ENCODE measurements at regions not wholly inside any gene's neighbourhood (a gene's known extent, or its start where the extent isn't known, plus 50 kb on each side); places are given as distances from the start of the nearest gene placed in this dataset.

DNA sequence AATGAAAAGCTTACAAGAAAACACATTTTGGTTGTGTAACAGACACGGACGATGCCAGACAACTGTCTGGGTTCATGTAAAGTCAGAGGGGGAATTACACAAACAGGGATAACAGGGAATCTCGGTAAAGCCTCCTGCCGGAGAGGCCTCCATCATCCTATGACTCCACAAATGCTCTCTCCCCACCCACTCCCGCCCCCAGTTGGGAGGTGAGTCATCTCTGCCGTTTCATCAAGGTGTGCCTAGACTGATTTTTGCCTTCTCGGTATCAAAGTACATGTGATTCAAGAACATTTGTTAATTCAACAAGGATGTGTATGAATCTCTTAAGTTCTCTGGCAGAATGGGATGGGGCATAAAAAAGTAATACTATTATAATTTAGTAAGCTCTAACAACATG, 304.9 kb upstream of the PRDM1 start:
- Histone ChIP-seq H3K9ac (ENCODE audit: low read length) (no peak overlapping the region), H3K4me2 (replicated peaks; ENCODE audit: low read depth, low read length, poor library complexity, severe bottlenecking) (no peak overlapping the region), H3K27ac (ENCODE audit: low read length in 2 of 2) (no peak overlapping the region), H4K20me1 (ENCODE audit: control insufficient read depth, insufficient read depth, low read length, poor library complexity, severe bottlenecking) (no peaks in the 10 kb centered on the region), H2AFZ (ENCODE audit: insufficient read depth, low read depth, low read length, poor library complexity, severe bottlenecking) (no peak overlapping the region), H3K27me3 (replicated peaks in 1 of 4; ENCODE audit: control extremely low read depth in 1 of 4, control insufficient read depth in 3 of 4, insufficient read depth in 4 of 4, low read length in 3 of 4) (no peaks in the 10 kb centered on the region), H3K79me2 (ENCODE audit: control insufficient read depth, insufficient read depth, low read length) (no peaks in the 10 kb centered on the region), H3K4me3 (ENCODE audit: control extremely low read depth in 1 of 5, extremely low read depth in 1 of 5, insufficient read depth in 1 of 5, low read depth in 2 of 5, low read length in 4 of 5) (no peak overlapping the region), H3K4me1 (ENCODE audit: control insufficient read depth in 2 of 2, insufficient read depth in 2 of 2, low read length in 2 of 2) (peaks cover 9% of the 10 kb centered on the region in 2 donors), H3K36me3 (replicated peaks in 1 of 2; ENCODE audit: control extremely low read depth in 1 of 2, control insufficient read depth in 1 of 2, extremely low read depth in 1 of 2, insufficient read depth in 2 of 2, low read length in 1 of 2) (no peaks in the 10 kb centered on the region), H3K9me3 (ENCODE audit: control extremely low read depth in 1 of 3, control insufficient read depth in 2 of 3, insufficient read depth in 1 of 3, low read length in 2 of 3) (no peaks in the 10 kb centered on the region)
- no peak for DNase-seq
- peaks cover 12% of the 10 kb centered on the region for H3K4me1 Mint-ChIP-seq
- intact Hi-C loops (cut with micrococcal nuclease) = no loop called here
- no peak overlapping the region for H3K27ac Mint-ChIP-seq
- ChIA-PET POLR2A (no interaction called here), CTCF (interaction anchor here (1.3 kb wide), 1 partner anchor 442 kb away, joined by 3 read pairs; no protein-coding TSS in a partner anchor)
- 100% methylated on average over 2 of the region's 7 CpGs for WGBS (ENCODE audit: insufficient coverage)
- H3K27me3 Mint-ChIP-seq = no peaks in the 10 kb centered on the region
- TF ChIP-seq, protein P1, sequence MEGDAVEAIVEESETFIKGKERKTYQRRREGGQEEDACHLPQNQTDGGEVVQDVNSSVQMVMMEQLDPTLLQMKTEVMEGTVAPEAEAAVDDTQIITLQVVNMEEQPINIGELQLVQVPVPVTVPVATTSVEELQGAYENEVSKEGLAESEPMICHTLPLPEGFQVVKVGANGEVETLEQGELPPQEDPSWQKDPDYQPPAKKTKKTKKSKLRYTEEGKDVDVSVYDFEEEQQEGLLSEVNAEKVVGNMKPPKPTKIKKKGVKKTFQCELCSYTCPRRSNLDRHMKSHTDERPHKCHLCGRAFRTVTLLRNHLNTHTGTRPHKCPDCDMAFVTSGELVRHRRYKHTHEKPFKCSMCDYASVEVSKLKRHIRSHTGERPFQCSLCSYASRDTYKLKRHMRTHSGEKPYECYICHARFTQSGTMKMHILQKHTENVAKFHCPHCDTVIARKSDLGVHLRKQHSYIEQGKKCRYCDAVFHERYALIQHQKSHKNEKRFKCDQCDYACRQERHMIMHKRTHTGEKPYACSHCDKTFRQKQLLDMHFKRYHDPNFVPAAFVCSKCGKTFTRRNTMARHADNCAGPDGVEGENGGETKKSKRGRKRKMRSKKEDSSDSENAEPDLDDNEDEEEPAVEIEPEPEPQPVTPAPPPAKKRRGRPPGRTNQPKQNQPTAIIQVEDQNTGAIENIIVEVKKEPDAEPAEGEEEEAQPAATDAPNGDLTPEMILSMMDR (IDR thresholded peaks at IDR 0.05) = no peak
- TF ChIP-seq EZH2 (IDR thresholded peaks at IDR 0.05; ENCODE audit: borderline replicate concordance, insufficient read depth, low read depth, low read length, poor library complexity, severe bottlenecking) = no peak
- no peaks in the 10 kb centered on the region for H3K9me3 Mint-ChIP-seq (ENCODE audit: insufficient read depth)
- no peak overlapping the region for H3K4me3 Mint-ChIP-seq
- no peak for ATAC-seq (ENCODE audit: low read depth)

DNA sequence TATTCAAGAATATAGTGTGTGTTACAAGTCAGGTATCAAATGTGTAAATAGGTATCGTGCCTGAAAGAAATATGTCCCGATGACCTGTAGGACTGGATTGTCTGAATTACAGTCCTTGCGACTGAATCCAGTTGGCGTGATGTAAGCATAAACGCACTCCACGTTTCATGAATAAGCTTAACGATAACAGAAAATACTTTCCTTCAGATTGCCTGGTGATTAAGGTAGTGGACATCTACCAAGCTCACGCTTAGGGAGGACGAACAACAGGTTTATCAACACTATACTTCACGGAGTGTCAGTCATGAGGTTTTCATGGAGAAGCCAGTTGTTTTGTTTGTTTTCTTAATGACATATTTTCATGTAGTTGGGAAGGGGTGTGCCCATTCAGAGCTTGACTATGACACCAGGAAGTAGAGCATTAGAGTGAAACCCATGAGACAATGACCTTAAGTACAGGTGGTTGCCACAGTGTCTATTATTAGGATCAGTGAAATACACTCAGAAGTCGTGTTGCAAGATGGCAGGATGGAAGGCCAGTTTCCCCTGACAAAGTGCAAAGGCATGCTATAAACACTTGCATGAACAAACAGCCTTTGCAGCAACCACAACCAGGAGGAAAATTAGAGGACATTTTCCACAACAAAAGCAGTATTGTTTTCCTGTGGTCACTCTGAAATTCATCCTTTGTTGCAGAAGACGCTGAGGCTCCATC, 305.8 kb upstream of the PRDM1 start:
- peaks cover 0 to 5% (median 1%) of the 10 kb centered on the region in 3 donors for H3K9me3 ChIP-seq (ENCODE audit: control extremely low read depth in 1 of 3, control insufficient read depth in 2 of 3, insufficient read depth in 1 of 3, low read length in 2 of 3)
- peaks cover 5% of the 10 kb centered on the region for H3K4me1 Mint-ChIP-seq
- intact Hi-C loops (cut with micrococcal nuclease) = no loop called here
- DNase-seq = no peak
- no peaks in the 10 kb centered on the region for H3K79me2 ChIP-seq (ENCODE audit: control insufficient read depth, insufficient read depth, low read length)
- ChIA-PET POLR2A (no interaction called here), CTCF (no interaction called here)
- no peak overlapping the region for H3K27ac Mint-ChIP-seq
- no peak for TF ChIP-seq EZH2 (IDR thresholded peaks at IDR 0.05; ENCODE audit: borderline replicate concordance, insufficient read depth, low read depth, low read length, poor library complexity, severe bottlenecking)
- TF ChIP-seq, protein P1 (IDR thresholded peaks at IDR 0.05) = no peak
- no peaks in the 10 kb centered on the region for H3K27me3 ChIP-seq (replicated peaks in 1 of 4; ENCODE audit: control extremely low read depth in 1 of 4, control insufficient read depth in 3 of 4, insufficient read depth in 4 of 4, low read length in 3 of 4)
- ATAC-seq (ENCODE audit: low read depth) = no peak
- no peak overlapping the region for H3K4me3 Mint-ChIP-seq
- H3K4me3 ChIP-seq (ENCODE audit: control extremely low read depth in 1 of 5, extremely low read depth in 1 of 5, insufficient read depth in 1 of 5, low read depth in 2 of 5, low read length in 4 of 5) = no peak overlapping the region
- H3K9me3 Mint-ChIP-seq (ENCODE audit: insufficient read depth) = peaks cover 2% of the 10 kb centered on the region
- no peak overlapping the region for H2AFZ ChIP-seq (ENCODE audit: insufficient read depth, low read depth, low read length, poor library complexity, severe bottlenecking)
- no peak overlapping the region for H3K4me2 ChIP-seq (replicated peaks; ENCODE audit: low read depth, low read length, poor library complexity, severe bottlenecking)
- H3K36me3 ChIP-seq (replicated peaks in 1 of 2; ENCODE audit: control extremely low read depth in 1 of 2, control insufficient read depth in 1 of 2, extremely low read depth in 1 of 2, insufficient read depth in 2 of 2, low read length in 1 of 2) = no peaks in the 10 kb centered on the region
- no peak overlapping the region for H3K9ac ChIP-seq (ENCODE audit: low read length)
- no peaks in the 10 kb centered on the region for H4K20me1 ChIP-seq (ENCODE audit: control insufficient read depth, insufficient read depth, low read length, poor library complexity, severe bottlenecking)
- H3K4me1 ChIP-seq (ENCODE audit: control insufficient read depth in 2 of 2, insufficient read depth in 2 of 2, low read length in 2 of 2) = peaks cover 2 to 3% of the 10 kb centered on the region in 2 donors
- WGBS (ENCODE audit: insufficient coverage) = 95% methylated on average over 10 of the region's 12 CpGs
- no peak overlapping the region for H3K27ac ChIP-seq (ENCODE audit: low read length in 2 of 2)
- H3K27me3 Mint-ChIP-seq = no peaks in the 10 kb centered on the region
